Fibroblast of mammary gland (primary cell): ENCODE measurements at regions not wholly inside any gene's neighbourhood (a gene's known extent, or its start where the extent isn't known, plus 50 kb on each side); places are given as distances from the start of the nearest gene placed in this dataset.

Experiments used
- DNase-seq: peaks from one replicate; pipeline ENCODE4 v3.0.0-alpha.2; 2010; ENCODE audit warnings: low read depth
- H3K4me3 ChIP-seq: 2 replicates; pipeline ENCODE4 v1.5.1; 2011; ENCODE audit warnings: low read depth, mild to moderate bottlenecking, low read length, moderate library complexity; ENCODE audit not compliant: control insufficient read depth
- TF ChIP-seq, protein P1 (sequence below): conservative IDR thresholded peaks from 2 replicates; pipeline ENCODE4 v1.5.1; 2011; ENCODE audit warnings: low read depth, low read length, inconsistent platforms; ENCODE audit not compliant: control insufficient read depth, insufficient read depth

DNA sequence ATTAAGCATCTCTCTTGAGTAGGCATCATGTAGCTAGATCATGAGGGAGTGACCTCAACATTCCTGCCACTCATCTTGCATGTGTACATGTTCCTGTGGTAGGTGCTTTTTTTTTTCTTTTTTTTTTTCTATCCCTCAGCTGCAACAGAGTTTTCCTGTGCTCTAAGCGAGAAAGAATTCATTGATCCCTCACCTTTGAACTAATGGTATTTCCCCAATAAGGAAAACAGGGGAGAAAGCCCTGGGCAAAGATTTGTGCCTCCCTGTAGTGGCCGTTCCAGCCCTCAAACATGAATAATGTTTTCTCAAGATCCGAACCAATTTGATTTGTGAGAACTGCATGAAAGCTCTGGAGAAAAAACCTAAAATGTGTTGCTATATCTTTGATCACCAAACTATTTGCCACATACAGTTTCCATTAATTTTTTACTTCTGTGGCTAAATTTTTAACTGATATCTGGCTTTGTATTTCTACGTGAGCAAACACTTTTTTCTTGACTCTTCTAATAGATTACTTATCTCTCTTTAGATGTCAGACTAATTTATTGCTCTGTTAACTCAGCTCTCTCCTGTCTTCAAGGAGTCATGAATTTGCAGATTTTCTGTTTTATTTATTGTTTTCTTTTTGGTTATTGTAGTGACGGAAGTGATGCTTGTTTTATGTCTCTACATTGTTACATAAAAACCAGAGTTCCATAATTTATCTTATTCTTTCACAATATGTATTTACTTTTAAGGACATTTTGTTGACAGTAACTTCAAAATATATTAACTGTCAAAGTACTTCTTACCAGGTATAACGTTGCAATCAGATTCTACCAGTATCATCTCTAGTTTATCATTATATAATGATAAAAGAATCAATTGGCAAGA, 1396.5 kb downstream of the OTOL1 start:
- TF ChIP-seq, protein P1, sequence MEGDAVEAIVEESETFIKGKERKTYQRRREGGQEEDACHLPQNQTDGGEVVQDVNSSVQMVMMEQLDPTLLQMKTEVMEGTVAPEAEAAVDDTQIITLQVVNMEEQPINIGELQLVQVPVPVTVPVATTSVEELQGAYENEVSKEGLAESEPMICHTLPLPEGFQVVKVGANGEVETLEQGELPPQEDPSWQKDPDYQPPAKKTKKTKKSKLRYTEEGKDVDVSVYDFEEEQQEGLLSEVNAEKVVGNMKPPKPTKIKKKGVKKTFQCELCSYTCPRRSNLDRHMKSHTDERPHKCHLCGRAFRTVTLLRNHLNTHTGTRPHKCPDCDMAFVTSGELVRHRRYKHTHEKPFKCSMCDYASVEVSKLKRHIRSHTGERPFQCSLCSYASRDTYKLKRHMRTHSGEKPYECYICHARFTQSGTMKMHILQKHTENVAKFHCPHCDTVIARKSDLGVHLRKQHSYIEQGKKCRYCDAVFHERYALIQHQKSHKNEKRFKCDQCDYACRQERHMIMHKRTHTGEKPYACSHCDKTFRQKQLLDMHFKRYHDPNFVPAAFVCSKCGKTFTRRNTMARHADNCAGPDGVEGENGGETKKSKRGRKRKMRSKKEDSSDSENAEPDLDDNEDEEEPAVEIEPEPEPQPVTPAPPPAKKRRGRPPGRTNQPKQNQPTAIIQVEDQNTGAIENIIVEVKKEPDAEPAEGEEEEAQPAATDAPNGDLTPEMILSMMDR, result no peak
- H3K4me3 ChIP-seq, result no peak overlapping the region
- DNase-seq, result no peak

DNA sequence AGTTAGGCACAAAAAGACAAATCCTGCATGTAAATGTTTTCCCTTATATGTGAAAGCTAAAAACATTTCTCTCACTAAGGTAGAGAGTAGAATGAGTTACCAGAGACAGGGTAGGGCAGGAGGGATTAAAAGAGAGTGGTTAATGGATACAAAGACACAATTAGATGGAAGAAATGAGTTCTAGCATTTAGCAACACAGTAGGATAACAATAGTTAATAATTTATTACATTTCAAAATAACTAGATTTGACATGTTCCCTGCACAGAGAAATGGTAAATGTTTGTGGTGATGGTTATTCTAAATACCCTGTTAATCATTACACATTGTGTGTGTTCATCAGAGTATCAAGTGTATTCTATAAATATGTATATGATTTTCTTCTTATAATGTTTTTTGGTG, 1400.7 kb downstream of the OTOL1 start:
- no peak overlapping the region for H3K4me3 ChIP-seq
- DNase-seq, result no peak
- TF ChIP-seq, protein P1, result no peak

DNA sequence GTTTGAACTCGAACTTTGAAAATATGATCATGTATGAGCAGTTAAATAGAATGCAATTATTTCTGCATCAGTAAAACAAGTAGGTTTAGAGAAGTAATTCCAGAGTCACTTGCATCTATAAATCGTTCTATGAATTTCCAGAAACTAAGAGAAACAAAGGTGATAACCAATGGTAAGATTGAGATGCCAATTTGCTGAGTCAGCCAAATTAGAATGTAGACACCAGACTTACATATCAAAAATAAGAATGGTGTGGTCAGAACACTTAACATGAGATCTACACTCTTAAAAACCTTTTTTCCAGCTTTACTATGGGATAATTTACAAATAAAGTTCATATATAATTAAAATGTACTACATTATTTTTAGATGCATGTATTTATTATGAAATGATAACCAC, 1435.9 kb downstream of the OTOL1 start:
- no peak for DNase-seq
- H3K4me3 ChIP-seq, result no peak overlapping the region
- TF ChIP-seq, protein P1, result no peak

DNA sequence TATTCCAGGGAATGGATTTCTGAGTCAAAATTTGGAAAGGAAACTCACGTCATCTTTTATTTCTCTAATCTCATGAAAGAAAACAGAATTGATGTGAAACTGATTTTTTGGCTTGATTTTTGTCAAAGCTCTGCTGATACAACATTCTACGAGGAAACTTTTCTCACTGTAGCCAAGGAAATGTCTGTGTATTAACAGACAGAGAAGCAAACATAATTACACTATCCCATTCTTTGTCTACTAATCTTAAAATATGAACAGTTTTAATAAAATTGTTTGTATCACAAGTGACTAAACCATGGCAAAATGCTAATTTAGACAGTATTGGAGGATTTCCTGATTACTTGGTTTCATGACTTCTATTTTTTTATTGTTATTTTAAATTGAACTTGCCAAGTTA, 1437.0 kb downstream of the OTOL1 start:
- no peak for DNase-seq
- TF ChIP-seq, protein P1, result no peak
- H3K4me3 ChIP-seq, result no peak overlapping the region

DNA sequence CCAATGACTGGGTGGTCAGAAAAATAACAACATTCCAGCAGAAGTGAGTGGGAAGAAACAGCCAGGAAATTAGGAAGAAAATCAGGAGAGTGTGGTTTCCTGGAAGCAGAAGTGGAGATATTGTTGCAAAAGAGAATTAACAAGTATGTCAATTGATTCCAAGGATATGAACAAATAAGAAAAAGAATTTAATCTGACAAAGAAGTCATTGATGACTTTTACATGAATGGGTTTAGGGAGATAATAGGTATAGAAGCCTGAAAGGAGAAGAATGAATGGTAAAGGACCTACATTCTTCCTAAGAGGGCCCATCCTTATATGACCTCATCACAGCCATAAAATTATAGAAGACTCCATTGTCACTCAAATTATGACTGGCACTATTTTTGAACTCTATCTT, 1440.1 kb downstream of the OTOL1 start:
- TF ChIP-seq, protein P1, result no peak
- H3K4me3 ChIP-seq, result no peak overlapping the region
- no peak for DNase-seq

DNA sequence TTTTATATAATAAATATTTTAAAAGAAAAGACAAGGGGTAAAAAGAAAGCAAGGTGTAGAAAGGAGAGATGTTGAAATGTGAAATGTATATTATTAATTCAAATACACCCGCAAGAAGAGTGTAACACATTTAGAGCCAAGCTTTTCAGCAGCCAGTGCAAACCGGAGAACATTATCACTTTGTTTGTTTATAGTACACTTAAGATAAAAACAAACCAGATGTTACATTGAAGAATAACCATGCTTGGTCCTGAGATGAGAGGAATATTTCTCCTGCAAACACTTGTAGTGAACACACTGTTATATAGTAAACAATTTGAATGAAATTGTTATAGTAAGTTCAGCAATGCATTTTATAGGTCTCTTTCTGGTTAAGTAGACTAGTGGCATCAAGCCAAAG, 1441.5 kb downstream of the OTOL1 start:
- TF ChIP-seq, protein P1, result no peak
- no peak for DNase-seq
- H3K4me3 ChIP-seq, result no peak overlapping the region

DNA sequence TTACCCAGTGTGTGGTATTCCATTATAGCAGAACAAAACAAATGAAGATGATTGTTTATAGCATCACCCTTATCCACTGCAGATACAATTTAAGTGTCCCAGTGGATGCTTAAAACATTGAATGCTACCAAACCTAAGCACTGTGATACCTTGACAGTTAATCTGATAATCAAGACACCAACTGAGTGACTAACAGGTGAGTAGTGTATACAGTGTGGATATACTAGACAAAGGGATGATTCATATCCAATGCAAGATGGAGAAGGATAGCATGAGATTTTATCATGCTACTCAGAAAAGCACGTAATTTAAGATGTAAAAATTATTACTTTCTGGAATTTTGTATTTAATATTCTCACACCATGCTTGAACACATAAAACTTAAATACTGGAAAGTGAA, 1449.0 kb downstream of the OTOL1 start:
- no peak for DNase-seq
- no peak overlapping the region for H3K4me3 ChIP-seq
- TF ChIP-seq, protein P1, result no peak
